Stimulated activated CD8-positive, alpha-beta memory T cell treated with anti-CD3 and anti-CD28 coated beads, Interleukin-7, amount 100 ng/mL, for 48 hours (primary cell): ENCODE measurements at regions not wholly inside any gene's neighbourhood (a gene's known extent, or its start where the extent isn't known, plus 50 kb on each side); places are given as distances from the start of the nearest gene placed in this dataset.
"Not testable (repeated sequence)": the region's sequence is repeated elsewhere in the genome, so short reads cannot be mapped to it uniquely, and the experiment has no call there.

ENCODE experiments used
- DNase-seq, 2 donors: peaks; one replicate each; pipeline ENCODE4 v3.0.0-alpha.2; 2020; ENCODE audit warnings: low read depth in 1 of 2; ENCODE audit errors: extremely low read depth in 1 of 2

DNA sequence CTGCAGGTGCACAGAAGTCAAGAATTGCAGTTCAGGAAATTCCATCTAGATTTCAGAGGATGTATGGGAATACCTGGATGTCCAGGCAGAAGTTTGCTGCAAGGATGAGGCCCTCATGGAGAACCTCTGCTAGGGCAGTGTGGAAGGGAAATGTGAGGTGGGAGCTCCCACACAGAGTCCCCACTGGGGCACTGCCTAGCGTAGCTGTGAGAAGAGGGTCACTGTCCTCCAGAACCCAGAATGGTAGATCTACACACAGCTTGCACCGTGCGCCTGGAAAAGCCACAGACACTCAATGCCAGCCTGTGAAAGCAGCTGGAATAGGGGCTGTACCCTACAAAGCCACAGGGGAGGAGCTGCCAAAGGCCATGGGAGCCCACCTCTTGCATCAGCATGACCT, 681.4 kb downstream of the EPHA7 start:
- DNase-seq = no peak

DNA sequence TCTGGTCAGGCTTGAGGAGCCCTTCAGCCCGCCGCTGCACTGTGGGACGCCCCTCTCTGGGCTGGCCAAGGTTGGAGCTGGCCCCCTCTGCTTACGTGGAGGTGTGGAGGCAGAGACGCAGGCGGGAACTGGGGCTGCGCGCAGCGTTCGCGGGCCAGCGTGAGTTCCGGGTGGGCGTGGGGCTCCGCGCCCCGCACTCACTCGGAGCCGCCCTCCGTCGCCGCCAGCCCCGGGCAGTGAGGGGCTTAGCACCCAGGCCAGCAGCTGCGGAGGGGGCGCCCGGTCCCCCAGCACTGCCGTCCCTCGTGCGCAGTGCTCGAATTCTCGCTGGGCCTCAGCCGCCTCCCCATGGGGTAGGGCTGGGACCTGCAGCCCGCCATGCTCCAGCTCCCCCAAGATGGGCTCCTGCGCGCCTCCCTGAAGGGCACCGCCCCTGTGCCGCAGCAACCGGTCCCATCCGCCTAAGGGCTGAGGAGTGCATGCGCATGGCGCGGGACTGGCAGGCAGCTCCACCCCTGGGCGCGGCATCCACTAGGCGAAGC, 695.9 kb downstream of the EPHA7 start:
- no peak for DNase-seq

DNA sequence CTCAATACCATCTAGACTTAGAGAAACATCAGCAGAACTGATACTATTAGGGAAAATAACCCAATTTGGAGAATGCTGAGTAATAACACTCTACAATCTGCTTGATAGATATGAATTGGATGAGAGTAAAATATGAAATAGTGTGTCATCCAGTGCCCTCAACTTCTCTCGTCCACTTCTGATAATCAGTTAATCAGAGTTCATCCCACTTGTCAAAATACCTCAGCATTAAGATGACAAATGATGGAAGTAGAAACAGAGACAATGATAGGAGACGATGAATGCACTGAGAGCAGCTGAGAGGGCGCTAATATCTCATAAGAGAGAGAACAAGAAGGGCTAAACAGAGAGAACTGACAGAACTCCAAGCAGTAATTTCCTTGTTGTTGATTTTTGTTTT, 699.6 kb downstream of the EPHA7 start:
- DNase-seq = no peak

DNA sequence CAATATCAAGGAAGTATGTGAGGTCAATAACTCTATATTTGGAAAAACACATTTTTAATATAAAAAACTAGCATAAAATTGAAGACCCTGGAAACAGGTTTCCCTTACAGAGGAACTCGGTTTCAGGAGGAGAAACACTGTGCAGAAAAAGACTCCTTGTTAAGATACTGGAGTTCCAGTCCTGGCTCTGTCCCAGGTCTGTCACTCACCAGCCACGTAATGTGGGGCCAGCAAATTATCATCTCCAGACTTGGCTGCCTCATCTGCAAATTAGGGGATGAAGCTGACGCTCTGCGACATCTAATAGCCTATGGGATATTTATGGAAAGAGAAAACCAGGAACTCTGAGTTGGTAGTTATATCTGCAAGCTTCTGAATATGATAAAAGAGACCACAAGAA, 702.7 kb downstream of the EPHA7 start:
- no peak for DNase-seq

DNA sequence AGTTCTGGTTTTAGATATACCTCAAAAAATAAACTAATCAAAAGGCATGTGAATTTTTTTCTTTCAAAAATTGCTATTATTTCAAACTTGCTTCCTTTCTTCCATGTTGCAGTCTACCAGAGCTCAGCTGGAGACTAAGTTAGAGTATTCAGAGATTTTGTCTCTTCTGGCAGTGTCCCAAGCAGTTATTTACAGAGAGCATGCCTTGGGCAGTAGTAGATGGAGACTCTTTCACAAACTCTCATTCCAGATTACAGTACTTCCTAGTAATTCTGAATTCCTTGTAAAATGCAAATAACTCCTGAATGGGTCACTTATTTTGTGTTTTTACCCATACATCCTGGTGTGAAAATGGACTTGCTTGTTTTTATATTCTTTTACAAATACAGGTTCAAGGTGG, 703.4 kb downstream of the EPHA7 start:
- DNase-seq = no peak

DNA sequence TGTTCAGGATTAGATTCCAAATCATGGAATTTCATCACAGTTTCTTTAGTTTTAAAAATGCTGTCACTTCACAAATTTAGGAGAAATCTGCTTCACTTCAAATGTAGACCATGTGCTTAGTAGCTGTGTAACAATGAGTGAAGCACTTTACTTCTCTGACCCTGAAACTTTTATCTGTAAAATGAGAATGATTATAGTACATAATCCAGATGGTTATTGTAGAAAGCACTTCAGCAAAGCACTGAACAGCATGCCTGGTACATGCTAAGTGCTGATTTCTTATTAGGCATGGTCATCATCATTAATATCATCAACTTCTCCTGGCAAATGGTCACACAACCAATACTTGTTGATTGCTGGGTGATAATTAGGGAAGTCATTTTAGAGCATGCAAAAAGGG, 705.0 kb downstream of the EPHA7 start:
- DNase-seq = no peak

DNA sequence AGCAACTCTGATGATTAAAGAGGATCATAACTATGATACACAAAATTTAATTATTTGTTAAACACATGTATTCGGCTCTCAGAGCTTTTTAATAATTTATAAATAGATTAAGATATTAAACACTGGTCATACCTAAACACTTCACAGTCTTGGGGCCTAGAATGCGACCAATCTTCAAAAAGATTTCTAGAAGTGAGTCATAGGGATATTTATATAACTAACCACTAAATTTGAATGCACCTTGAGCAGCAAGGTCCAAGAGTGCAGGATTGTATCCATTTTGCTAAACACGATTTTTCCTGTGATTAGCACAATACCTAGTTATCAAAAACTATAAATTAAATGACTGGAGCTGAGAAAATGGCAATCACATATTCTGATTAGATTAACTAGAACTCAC, 709.3 kb downstream of the EPHA7 start:
- DNase-seq = no peak

DNA sequence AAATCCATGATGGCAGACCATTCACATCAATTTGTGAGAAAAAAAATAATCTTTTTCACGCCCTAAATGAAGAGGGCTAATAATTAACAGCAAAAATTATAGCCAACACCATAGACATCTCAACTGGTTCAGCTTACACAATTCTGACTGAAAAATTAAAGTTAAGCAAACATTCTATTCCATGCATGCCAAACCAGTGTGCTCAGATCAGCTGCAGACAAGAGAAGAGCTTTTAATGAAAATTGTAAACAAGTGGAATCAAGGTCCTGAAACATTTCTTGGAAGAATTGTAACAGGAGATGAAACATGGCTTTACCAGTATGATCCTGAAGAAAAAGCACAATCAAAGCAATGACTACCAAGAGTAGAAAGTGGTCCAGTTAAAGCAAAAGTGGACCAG, 710.4 kb downstream of the EPHA7 start:
- DNase-seq = no peak

DNA sequence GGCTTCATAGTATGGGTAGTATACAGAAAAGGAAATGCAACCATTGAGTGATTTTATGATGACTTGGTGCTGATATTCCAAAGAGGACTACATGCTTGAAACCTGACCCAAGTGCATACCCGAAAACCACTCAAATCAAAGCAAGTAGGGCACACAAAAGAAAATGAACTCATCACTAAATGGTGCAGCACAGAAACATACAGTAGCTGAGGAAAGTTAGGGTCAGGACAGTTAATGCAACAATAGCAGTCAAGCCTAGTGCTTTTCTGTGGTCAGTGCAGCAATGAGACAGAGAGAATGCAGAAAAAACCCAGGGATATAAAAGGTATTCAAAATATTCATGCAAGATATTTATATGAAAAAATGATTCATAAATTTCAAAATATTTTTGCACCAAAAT, 711.1 kb downstream of the EPHA7 start:
- no peak for DNase-seq

DNA sequence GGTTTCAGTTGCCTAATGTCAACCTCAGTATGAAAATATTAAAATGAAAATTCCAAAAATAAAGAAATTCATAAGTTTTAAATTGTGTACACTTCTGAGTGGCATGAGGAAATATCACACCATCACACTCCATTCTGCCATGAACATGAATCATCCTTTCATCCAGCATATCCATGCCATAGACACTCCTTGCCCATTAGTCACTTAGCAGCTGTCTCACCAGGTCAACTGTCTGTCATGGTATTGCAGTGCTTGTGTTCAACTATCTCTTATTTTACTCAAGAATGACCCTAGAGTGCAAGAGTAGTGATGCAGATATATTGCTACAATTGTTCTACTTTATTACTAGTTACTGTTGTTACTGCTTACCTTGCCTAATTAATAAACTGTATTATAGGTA, 712.4 kb downstream of the EPHA7 start:
- DNase-seq = no peak

DNA sequence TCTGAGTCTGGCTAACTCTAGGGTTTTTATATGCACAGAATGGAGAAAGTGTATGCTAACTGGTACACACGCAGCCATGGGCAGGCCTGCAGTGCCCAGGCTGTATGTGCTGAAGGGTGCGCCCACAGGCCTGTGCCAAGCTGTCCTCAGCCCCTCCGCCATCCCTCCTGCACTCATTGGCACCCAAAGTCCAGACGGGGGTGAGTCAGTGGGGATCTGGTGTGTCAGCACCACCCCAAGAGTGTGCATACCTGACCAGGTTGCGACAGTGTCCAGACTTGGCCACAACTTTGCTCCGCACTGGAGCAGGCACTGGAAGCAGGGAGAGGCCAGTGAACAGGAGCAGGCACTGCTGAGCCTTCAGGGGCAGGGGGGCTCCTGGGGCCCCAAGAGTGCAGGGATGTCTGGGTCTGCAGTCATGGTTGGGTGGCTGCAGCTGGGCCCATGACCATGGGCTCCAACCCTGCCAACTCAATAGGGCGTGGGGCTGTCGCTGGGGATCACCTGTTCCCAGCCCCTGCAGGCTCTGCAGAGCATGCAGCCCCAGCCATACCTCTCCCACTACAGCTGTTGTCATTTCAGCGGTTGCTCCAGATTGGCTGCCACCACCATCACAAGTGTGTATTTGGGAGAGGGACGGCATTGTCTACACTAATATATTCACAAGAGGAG, 717.8 kb downstream of the EPHA7 start:
- DNase-seq = no peak

DNA sequence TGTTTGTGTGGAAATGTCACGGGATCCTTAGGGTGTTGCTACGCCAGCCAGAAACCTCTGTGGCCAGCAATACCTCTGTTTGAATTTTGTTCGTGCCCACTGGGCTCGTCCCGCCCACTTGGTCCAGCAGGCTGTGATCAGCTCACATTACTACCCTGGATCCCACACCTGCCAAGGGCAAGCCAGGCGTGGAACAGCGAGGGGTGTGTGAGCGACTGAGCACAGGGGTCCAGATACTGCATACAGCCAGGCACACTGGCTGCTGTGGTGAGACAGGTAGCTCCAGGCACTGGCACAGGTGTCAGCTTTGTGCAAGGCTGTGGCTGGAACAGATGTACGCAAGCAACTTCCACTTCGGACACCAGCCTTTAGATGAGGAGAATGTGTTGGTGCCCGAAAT, 718.9 kb downstream of the EPHA7 start:
- no peak for DNase-seq

DNA sequence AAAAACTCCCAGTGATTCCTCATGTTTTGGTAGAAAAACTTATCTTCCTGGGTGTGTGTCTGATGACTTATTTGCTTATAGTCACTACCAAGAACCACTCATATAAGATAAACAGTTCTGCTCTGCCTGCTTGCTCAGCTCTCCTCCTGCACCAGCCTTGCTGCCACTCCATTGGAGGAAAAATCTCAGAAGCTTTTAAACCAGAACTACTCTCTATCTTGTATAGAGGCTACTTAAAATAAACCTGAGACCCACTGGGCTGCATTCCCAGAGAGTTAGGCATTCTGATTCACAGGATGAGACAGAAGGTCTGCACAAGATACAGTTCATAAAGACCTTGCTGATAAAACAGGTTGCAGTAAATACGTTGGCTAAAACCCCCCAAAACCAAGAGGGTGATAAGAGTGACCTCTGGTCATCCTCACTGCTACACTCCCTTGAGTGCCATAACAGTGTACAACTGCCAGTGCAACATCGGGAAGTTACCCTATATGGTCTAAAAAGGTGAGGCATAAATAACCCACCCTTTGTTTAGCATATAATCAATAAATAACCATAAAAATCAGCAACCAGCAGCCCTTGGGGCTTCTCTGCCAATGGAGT, 728.3 kb downstream of the EPHA7 start:
- no peak for DNase-seq

DNA sequence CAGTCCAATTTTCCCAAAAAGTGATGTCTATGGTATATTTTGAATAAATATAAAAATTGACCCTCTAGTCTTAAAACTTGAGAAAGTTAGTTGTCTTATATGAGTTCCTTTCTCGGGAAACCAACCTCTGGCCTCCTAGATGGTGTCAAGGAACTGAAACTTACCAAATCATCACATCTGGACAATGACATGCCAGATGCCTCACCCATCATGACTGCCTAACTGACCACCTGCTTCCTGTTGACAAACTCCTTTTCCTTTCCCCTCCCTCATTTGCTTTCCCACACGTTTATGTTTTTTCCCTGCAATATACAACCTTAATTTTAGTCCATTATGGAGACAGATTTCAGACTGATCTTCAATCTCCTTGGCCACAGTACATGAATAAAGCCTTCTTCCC, 731.0 kb downstream of the EPHA7 start:
- no peak for DNase-seq

DNA sequence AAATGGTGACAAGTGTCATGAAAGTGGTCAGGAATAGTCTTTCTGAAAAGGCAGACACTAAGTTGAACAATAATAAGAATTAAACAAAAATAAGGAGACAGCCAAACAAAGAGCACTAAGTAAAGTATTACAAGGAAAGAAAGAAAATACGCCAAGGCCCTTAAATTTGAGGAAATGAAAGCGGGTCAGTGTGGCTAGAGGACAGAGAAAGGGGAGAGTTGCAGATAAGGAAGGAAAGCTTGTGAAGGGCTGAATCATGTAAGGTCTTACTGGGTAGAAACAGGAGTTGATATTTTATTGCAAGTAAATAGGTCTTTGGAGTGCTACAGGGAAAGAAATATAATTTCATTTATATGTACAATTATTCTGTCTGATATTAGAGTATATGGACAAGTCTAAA, 732.1 kb downstream of the EPHA7 start:
- no peak for DNase-seq

DNA sequence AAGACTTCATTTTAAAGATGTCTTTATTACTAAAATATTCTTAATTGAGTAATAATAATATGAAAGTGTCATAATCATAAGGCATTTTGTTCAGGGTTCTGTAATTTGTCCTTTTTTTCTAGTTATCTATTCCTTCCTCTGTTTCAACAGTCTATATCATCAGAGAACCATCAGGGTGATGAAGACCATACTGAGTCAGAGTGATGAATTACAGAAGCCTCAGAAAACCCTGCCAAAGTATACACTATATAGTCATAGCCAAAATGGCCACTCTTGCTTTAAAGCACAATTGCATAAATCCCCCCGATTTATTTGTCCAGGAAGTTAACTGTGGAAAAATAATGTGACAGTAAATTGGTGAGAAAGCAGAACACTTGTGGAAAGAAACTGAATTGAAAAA, 735.0 kb downstream of the EPHA7 start:
- no peak for DNase-seq

DNA sequence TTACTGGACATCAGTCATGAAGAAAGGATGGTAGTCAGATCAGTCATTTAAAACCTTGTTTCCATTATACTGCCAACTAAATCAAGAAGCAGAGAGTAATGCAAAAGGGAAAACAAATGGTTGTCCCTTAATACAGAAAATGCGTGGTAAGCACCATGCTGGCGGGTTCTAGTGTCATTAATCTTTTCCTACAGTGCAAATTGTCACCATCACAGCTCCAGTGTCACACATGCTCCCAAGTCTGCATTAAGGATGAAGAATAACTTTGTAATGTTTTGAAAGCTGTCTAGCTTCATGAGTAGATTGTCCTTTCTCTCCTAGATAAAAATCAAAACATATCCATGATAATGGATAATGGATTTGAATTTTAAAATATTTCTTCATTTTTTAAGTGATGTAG, 735.6 kb downstream of the EPHA7 start:
- DNase-seq = no peak

DNA sequence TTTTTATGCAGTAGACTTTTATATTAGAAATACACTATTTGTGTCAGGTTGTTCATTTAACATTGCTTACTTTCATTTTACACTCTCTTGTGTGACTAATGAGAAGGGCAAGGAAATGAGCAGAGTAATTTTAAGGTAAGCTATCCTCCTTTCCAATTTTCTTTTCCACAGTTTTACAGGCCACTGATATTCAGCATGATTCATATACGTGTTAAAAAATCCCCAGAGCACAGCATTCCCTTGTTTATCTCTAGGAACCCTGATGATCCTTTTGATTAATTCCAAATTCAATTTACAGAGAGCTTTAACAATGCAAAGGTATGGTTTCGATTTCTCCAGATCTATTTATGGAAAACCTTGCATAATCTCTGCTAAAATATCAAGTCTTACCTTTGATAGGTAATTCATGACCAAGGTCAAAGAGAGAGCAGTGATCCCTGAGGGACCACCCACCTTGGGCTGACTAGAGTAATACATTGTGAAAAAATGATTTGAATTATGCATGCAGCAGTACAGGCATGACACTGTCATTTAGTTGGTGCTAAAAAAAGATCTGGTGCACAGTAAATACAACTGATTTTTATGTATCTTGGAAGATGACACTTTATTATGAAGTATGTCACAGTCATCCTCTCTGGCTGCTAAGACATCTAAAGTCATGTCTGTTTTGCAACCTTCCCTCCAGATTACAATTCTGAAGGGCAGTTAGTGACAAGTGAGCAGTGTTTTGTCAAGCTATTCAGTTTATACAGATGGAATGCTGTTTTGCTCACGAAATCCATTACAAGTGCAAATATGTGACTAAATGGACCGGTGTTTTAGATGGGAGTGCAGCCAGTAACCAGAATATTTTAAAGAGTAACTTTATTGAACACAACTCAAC, 736.6 kb downstream of the EPHA7 start:
- DNase-seq = no peak

DNA sequence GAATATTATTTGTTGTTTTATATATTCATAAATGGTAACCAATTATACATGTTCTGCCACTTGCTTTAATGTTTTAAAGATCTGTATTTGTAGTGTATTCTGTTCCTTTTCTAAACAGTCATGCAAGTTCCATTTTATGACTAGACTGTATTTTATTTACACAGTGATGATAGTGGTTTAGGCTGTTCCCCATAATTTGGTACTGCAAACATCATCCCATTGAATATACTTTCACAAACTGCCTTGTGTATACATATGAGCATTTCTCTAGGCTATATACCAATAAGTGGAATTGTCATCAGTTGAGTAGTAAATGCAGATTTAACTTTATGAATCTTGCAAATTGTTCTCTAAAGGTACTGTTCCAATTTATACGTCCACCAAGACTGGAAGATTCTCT, 738.0 kb downstream of the EPHA7 start:
- no peak for DNase-seq

DNA sequence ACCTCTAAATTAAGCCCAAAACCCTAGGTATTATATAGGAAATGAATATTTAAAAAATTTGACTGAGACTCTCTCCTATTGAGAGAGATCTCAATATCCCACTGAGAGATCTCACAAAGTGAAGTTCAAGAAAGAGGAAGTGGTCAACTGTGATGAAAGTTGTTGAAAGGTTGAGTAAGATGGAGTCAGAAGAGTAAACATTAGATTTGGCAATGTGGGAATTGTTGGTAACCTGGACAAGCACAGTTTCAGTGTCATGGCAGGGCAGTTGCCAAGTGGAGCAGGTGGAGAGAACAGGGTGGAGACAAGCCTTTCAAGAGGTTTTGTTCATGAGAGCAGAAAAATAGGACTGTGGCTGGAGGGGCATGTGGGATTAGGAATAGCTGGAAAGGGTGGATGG, 747.9 kb downstream of the EPHA7 start:
- DNase-seq = not testable (repeated sequence)

DNA sequence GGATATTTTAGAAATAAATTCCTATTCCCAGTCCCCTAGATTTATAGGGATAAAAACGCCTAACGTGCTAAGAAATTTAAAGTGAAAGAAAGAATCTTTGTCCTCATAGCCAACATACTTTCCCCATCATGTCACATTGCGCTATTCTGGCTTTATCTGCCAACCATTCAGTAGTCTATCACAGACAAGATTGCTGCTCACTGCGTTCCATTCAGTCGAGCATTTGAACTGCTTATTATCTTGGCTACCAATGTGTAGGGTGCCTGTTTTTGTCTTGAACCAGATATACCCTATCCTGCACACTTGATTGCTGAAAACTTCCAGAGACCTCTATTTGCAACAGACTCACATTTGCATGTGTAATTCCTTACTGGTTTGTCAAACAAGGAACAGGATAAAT, 751.5 kb downstream of the EPHA7 start:
- no peak for DNase-seq
